HepG2 (cell line): ENCODE measurements at regions not wholly inside any gene's neighbourhood (a gene's known extent, or its start where the extent isn't known, plus 50 kb on each side); places are given as distances from the start of the nearest gene placed in this dataset.

Experiments
- ATF7-NPFF ChIP-seq: sonication (generic); formaldehyde crosslinking; IDR thresholded peaks from 2 replicates; pipeline ENCODE4 v1.8.1; 2023; ENCODE audit warnings: mild to moderate bottlenecking, low read depth, missing genetic modification reagents, moderate library complexity
- JDP2 ChIP-seq: sonication (generic); formaldehyde crosslinking; IDR thresholded peaks from 2 replicates; pipeline ENCODE4 v1.8.1; 2022; ENCODE audit warnings: missing genetic modification reagents, borderline replicate concordance
- KLF9 ChIP-seq: IDR thresholded peaks from 2 replicates; pipeline ENCODE4 v1.6.1; 2016; ENCODE audit warnings: low read depth
- NFIC ChIP-seq: IDR thresholded peaks from 2 replicates; pipeline ENCODE4 v1.6.1; 2012; ENCODE audit warnings: mild to moderate bottlenecking, low read length, inconsistent platforms
- NFYB ChIP-seq: sonication (generic); formaldehyde crosslinking; IDR thresholded peaks from 2 replicates; pipeline ENCODE4 v1.4.0; 2020; ENCODE audit warnings: missing genetic modification reagents
- NFYC ChIP-seq: IDR thresholded peaks from 2 replicates; pipeline ENCODE4 v1.6.1; 2016; ENCODE audit warnings: missing genetic modification reagents, missing compliant biosample characterization
- SRSF9 ChIP-seq: fragments of 200-400 bp; formaldehyde crosslinking; IDR thresholded peaks from 2 replicates; pipeline ENCODE4 v1.6.1; 2018; ENCODE audit warnings: borderline replicate concordance, mild to moderate bottlenecking, low read depth, low read length; ENCODE audit not compliant: insufficient read depth, poor library complexity, severe bottlenecking
- THAP11 ChIP-seq: IDR thresholded peaks from 2 replicates; pipeline ENCODE4 v1.6.1; 2016; ENCODE audit warnings: missing biosample characterization, missing genetic modification reagents
- ZNF138 ChIP-seq: sonication (generic); formaldehyde crosslinking; IDR thresholded peaks from 2 replicates; pipeline ENCODE4 v1.5.0; 2020; ENCODE audit warnings: mild to moderate bottlenecking, low read depth, missing genetic modification reagents
- ZNF205 ChIP-seq: IDR thresholded peaks from 2 replicates; pipeline ENCODE4 v1.6.1; 2018; ENCODE audit warnings: missing biosample characterization, missing genetic modification reagents
- ZNF234 ChIP-seq: sonication (generic); formaldehyde crosslinking; conservative IDR thresholded peaks from 2 replicates; pipeline ENCODE4 v1.5.1; 2020; ENCODE audit warnings: mild to moderate bottlenecking, missing genetic modification reagents
- ZNF503 ChIP-seq: sonication (generic); formaldehyde crosslinking; IDR thresholded peaks from 2 replicates; pipeline ENCODE4 v1.4.0; 2020; ENCODE audit warnings: missing genetic modification reagents
- ZNF747 ChIP-seq: sonication (generic); formaldehyde crosslinking; IDR thresholded peaks from 2 replicates; pipeline ENCODE4 v1.8.1; 2023; ENCODE audit warnings: missing genetic modification reagents, mild to moderate bottlenecking, borderline replicate concordance
- ZNF75D ChIP-seq: sonication (generic); formaldehyde crosslinking; IDR thresholded peaks from 2 replicates; pipeline ENCODE4 v1.8.1; 2023; ENCODE audit warnings: missing genetic modification reagents, mild to moderate bottlenecking, borderline replicate concordance

GRCh38 chr6:19999319-20000191 is 162.4 kb downstream of the ID4 start (continued):
- TF ChIP-seq ZNF503 (CRISPR knock-in tag) (no peak), ZNF205 (CRISPR knock-in tag) (no peak), ATF7-NPFF (no peak), ZNF234 (CRISPR knock-in tag) (no peak), ZNF747 (no peak), KLF9 (CRISPR knock-in tag) (no peak), NFIC (no peak), JDP2 (CRISPR knock-in tag) (no peak), NFYC (peak; percentile 51; the same call in 1 of the 2 replicates), ZNF75D (no peak), ZNF138 (CRISPR knock-in tag) (no peak), THAP11 (CRISPR knock-in tag) (peak; percentile 56), SRSF9 (no peak), NFYB (CRISPR knock-in tag) (peak; percentile 49)
